ENCODE measurements at regions not wholly inside any gene's neighbourhood (a gene's known extent, or its start where the extent isn't known, plus 50 kb on each side); places are given as distances from the start of the nearest gene placed in this dataset.

DNA sequence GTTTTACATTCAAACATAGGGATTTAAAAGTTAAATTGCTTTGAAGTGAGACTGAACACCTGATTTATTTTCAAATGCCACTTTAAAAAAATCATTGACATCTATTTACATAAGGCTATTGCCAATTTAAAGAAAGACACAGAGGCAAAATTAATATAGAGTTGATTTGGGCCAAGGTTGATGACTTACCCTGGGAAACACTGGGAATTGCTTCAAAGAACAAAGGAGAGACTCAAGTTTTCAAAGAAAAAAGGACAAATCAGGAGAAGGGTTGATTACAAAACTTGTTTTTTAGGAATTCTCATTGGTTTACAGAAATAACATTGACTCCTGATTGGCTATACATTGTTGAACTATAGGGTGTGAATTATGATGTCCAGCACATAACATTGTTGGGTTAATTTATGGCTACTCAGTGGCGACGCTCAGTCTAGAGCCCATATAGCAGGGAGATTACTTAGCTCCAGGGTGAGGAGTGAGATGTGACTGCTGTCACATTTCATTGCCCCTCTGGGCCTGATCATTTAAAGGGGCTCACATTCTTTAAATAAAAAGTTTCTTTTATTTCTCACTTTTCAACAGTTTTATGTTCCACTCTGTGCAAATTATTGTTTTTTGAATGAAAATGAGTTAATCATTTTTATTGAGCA lies 184.6 kb downstream of the SPATA18 start:
- TF ChIP-seq POLR2AphosphoS5 (IDR thresholded peaks at IDR 0.05) (no peak), POLR2A (IDR thresholded peaks at IDR 0.05) (no peak), CTCF (IDR thresholded peaks at IDR 0.05) (no peak)

Measured in suprapubic skin (tissue), 4 donors.